ENCODE measurements at regions not wholly inside any gene's neighbourhood (a gene's known extent, or its start where the extent isn't known, plus 50 kb on each side); places are given as distances from the start of the nearest gene placed in this dataset.

- TF ChIP-seq CTCF (IDR thresholded peaks at IDR 0.05; ENCODE audit: poor library complexity, severe bottlenecking) = no peak
- TF ChIP-seq EP300 (conservative IDR thresholded peaks at IDR 0.05; ENCODE audit: poor library complexity, severe bottlenecking) = no peak
- TF ChIP-seq RAD21 (conservative IDR thresholded peaks at IDR 0.05) = no peak
- TF ChIP-seq REST (IDR thresholded peaks at IDR 0.05; ENCODE audit: borderline replicate concordance) = no peak
- no peak for TF ChIP-seq TAF1 (IDR thresholded peaks at IDR 0.05; ENCODE audit: low read depth)
- no peak for TF ChIP-seq POLR2AphosphoS5 (IDR thresholded peaks at IDR 0.05)
Observed at GRCh38 chr5:98321361-98321760, 452.1 kb upstream of the RGMB start.
